Activated CD4-positive, alpha-beta T cell treated with anti-CD3 and anti-CD28 coated beads, Interleukin-2, amount 10 ng/mL, durations not matched to agents 7 days and 5 days (primary cell): ENCODE measurements at regions not wholly inside any gene's neighbourhood (a gene's known extent, or its start where the extent isn't known, plus 50 kb on each side); places are given as distances from the start of the nearest gene placed in this dataset.

Experiments
- CTCF ChIA-PET: fragments of 350-600 bp; sonication (Branson Sonifier 250); formaldehyde crosslinking; loops from one replicate; lab custom pipeline; 2021; ENCODE audit warnings: antibody characterized with exemption; lab: Charles Lee
- POLR2A ChIA-PET: fragments of 350-600 bp; sonication (Branson Sonifier 250); formaldehyde crosslinking; loops from one replicate; lab custom pipeline; 2021; ENCODE audit warnings: antibody characterized with exemption; lab: Charles Lee
- DNase-seq: peaks from one replicate; pipeline ENCODE4 v3.0.0-alpha.2; 2020
- H3K27ac Mint-ChIP-seq: one replicate; pipeline ENCODE4 v1.8.0; 2021; ENCODE audit warnings: mild to moderate bottlenecking, moderate library complexity, mixed read lengths
- H3K27me3 Mint-ChIP-seq: one replicate; pipeline ENCODE4 v1.8.0; 2021; ENCODE audit warnings: mixed read lengths
- H3K36me3 Mint-ChIP-seq: one replicate; pipeline ENCODE4 v1.8.0; 2021; ENCODE audit warnings: low read depth, mixed read lengths
- H3K4me1 Mint-ChIP-seq: one replicate; pipeline ENCODE4 v1.8.0; 2021; ENCODE audit warnings: mixed read lengths
- H3K4me3 Mint-ChIP-seq: one replicate; pipeline ENCODE4 v1.8.0; 2021; ENCODE audit warnings: mild to moderate bottlenecking, moderate library complexity, mixed read lengths
- H3K9me3 Mint-ChIP-seq: one replicate; pipeline ENCODE4 v1.8.0; 2021; ENCODE audit warnings: mixed read lengths

DNA sequence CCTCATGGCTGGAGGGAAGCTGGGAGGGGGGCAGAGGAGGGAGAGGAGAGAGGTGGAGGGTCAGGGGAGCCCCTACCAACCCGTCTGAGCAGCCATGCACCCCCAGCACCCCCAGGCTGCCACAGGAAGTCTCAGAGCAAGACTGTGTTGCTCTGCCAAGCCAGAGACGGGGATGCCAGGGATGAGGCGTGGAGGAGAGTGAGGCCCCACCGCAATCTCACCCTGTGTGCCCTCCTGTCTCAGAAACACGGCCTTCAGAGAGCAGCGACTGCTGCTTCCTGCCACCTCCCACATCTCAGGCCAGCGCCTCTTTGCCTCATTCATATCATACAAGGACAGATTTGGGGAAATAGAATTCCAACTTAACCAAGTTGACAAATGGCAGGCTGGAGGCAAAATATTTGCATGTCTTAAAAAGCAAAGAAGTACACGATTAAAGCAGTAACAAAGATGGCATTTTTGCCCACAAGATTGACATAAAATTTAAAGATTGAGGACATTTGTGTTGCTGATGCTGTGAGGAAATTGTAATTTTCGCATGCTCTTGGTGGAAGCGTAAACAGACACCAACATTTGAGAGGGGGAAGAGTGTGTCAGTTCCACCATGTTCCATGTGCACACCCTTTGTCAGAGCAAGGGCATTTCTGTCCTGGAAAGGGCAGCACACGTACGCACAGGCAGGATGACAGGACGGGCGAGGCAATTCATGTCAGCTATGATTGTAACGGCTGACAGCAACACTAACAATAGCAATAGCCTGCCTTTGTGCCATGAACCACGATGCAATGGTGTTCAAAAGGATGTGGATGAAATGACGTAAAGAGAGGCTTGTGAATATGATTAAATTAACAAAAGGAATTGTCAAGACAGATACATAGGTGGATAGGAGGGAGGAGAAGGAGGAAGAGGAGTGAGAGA is 59.0 kb upstream of the BACE2 start:
- Mint-ChIP-seq H3K9me3 (peaks cover 4% of the 10 kb centered on the region), H3K27ac (no peak overlapping the region), H3K27me3 (peaks cover 3% of the 10 kb centered on the region), H3K4me1 (peaks cover 22% of the 10 kb centered on the region), H3K4me3 (no peak overlapping the region), H3K36me3 (no peaks in the 10 kb centered on the region)
- no peak for DNase-seq
- ChIA-PET POLR2A (no interaction called here), CTCF (no interaction called here)

DNA sequence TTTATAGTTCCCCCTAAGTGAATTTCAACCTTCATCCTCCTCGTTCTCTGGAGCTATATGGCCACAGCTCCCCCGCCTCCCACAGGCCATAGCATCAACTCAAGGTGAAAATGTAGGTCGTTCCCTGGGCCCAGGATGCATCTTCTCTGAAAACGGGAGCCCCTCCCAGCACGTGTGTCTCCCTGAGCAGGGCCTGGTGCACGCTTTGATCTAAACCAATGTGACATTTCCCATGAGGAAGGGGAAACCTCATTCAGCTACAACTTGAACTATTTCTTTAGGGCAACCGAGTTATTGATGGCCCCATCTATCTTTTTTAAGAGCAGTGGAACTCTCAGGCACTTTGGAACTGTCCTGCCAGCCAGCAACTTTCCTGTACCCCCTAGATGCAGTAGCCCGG is 57.8 kb upstream of the BACE2 start:
- CTCF ChIA-PET: no interaction called here
- no peak overlapping the region for H3K4me3 Mint-ChIP-seq
- POLR2A ChIA-PET: no interaction called here

DNA sequence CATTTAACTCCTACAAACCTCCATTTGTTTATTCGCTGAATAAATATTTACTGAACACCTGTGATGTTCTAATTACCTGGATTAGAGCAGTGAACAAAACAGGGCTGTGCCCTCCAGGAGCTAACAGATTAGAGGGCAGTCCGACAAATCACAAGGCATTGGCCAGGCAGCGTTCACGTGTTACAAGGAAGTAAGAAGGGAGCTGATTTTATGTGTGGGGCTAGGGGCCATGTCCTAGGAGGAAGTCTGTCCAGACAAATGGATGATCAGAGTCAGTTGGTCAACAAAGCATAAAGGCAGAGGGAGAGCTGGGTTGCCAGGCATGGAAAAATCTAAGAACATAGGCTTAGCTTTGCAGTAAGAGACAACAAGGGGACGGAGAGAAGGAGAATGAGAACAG is 57.3 kb upstream of the BACE2 start:
- Mint-ChIP-seq H3K36me3 (no peaks in the 10 kb centered on the region), H3K4me3 (no peak overlapping the region), H3K27me3 (peaks cover 3% of the 10 kb centered on the region), H3K27ac (no peak overlapping the region), H3K4me1 (peaks cover 22% of the 10 kb centered on the region), H3K9me3 (peaks cover 4% of the 10 kb centered on the region)
- DNase-seq: no peak
- CTCF ChIA-PET: no interaction called here
- POLR2A ChIA-PET: no interaction called here

More for the DNA sequence above, 57.8 kb upstream of the BACE2 start:
- Mint-ChIP-seq H3K9me3 (peaks cover 4% of the 10 kb centered on the region), H3K27me3 (peaks cover 3% of the 10 kb centered on the region), H3K27ac (no peak overlapping the region), H3K36me3 (no peaks in the 10 kb centered on the region), H3K4me1 (peaks cover 22% of the 10 kb centered on the region)
- no peak for DNase-seq

DNA sequence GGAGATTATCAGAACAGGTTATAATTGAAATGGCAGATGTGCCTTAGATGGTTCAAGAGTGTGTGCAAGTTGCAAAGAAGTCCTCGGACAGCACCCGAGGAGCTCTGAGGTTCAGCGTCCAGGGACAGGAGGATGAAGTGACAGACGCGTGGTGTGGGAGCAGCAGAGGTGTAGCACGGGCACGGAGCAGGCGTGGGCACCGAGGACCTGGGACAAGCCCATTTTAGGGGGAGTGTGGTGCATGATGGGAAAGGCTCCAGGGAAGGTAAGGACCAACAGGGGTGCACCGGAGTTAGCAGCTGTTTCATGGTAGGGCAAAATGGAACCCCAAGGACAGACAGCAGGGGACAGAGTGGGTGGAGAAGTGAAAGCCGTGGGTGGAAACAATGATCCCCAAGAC is 56.3 kb upstream of the BACE2 start:
- H3K4me3 Mint-ChIP-seq: no peak overlapping the region
- DNase-seq: no peak
- H3K9me3 Mint-ChIP-seq: peaks cover 4% of the 10 kb centered on the region
- POLR2A ChIA-PET: no interaction called here
- peaks cover 3% of the 10 kb centered on the region for H3K27me3 Mint-ChIP-seq
- no peak overlapping the region for H3K27ac Mint-ChIP-seq
- peaks cover 22% of the 10 kb centered on the region for H3K4me1 Mint-ChIP-seq
- CTCF ChIA-PET: no interaction called here
- no peaks in the 10 kb centered on the region for H3K36me3 Mint-ChIP-seq

DNA sequence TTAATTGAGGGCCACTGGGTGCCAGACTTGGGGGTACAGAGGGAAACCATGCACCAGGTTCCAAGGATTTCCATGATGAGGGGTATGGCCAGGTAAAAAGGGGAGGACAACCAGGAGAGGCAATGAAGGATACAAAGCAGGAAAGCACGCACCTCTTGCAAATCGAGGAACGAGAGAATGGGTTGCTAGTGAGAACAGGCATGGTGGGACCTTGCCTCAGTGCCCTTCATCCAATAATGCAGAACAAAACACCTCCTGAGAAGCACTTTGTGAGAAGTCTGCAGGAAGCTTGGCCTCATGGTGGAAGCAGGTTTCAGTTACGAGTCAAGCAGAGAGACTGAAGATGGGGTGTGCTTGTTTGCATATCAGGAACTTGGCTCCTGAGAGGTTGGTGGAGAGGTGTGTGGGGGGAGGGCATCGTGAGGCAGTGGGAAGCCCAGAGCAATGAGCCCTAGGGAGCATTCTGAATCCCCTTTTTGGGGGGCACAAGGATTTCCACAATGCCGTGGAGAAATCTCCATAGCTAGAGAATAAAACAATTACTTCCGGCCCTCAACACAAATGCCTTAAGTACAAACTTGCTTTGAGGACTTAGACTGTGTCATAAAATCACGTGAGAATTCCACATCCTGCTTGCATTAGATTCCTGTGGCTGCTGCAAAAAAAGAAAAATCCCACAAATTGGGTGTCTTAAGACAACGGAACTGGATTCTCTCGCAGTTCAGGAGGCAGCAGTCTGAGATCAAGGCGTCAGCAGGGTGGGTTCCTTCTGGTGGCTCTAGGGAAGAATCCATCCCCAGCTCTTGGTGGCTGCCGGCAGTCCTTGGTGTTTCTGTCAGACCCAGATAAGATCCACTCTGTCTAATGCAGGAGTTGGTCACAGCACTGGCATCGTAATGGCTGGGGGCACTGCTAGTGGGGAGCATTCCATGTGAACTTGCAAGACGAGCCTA is 54.9 kb upstream of the BACE2 start:
- ChIA-PET CTCF (no interaction called here), POLR2A (no interaction called here)
- Mint-ChIP-seq H3K4me3 (peak overlapping the region; percentile 22), H3K36me3 (no peaks in the 10 kb centered on the region), H3K4me1 (peaks cover 22% of the 10 kb centered on the region), H3K27ac (peak overlapping the region; percentile 86), H3K27me3 (no peaks in the 10 kb centered on the region), H3K9me3 (peaks cover 4% of the 10 kb centered on the region)
- DNase-seq: peak; percentile 17

DNA sequence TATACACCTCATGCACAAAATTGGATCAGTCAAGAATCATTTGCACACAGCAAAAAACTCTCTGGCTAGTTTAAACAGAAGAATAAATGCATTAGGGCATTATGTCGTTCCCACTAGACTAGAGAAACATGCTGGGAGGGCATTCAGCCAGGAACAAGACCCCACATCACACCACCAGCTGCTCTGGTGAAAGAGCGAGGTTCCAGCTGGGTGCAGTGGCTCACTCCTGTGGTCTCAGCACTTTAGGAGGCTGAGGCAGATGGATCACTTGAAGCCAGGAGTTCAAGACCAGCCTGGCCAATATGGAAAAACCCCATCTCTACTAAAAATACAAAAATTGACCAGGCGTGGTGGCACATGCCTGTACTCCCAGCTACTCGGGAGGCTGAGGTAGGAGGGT is 52.1 kb upstream of the BACE2 start:
- H3K4me3 Mint-ChIP-seq: no peak overlapping the region
- peaks cover 4% of the 10 kb centered on the region for H3K9me3 Mint-ChIP-seq
- no peak for DNase-seq
- POLR2A ChIA-PET: no interaction called here
- H3K36me3 Mint-ChIP-seq: no peaks in the 10 kb centered on the region
- peaks cover 22% of the 10 kb centered on the region for H3K4me1 Mint-ChIP-seq
- CTCF ChIA-PET: no interaction called here
- H3K27ac Mint-ChIP-seq: no peak overlapping the region
- peaks cover 4% of the 10 kb centered on the region for H3K27me3 Mint-ChIP-seq
